AG04450 (cell line): ENCODE measurements at regions not wholly inside any gene's neighbourhood (a gene's known extent, or its start where the extent isn't known, plus 50 kb on each side); places are given as distances from the start of the nearest gene placed in this dataset.
A peak's percentile ranks its signal among the peaks of the same experiment; 100 is the strongest.

ENCODE experiments used
- CTCF ChIA-PET: fragments of 300-600, 350-600 bp; formaldehyde crosslinking; extraction: SDS; loops from one replicate; lab custom pipeline; 2022; ENCODE audit warnings: antibody characterized with exemption, inconsistent platforms; lab: Charles Lee
- POLR2A ChIA-PET: fragments of 350-600 bp; formaldehyde crosslinking; extraction: SDS; loops from one replicate; lab custom pipeline; 2021; ENCODE audit warnings: antibody characterized with exemption, inconsistent platforms; lab: Yijun Ruan, JAX
- DNase-seq: peaks from one replicate; pipeline ENCODE4 v3.0.0-alpha.2; 2011; ENCODE audit warnings: low read depth, low spot score
- H3K27ac ChIP-seq: one replicate; pipeline ENCODE4 v1.5.1; 2012; ENCODE audit warnings: low read depth, low read length, control low read depth
- H3K27me3 ChIP-seq: one replicate; pipeline ENCODE4 v1.6.0; 2012; ENCODE audit warnings: low read length; ENCODE audit not compliant: control insufficient read depth, insufficient read depth
- H3K4me3 ChIP-seq: 2 replicates; pipeline ENCODE4 v1.5.1; 2011; ENCODE audit warnings: mild to moderate bottlenecking, low read depth, low read length, control low read depth
- H3K9me3 ChIP-seq: 2 replicates; pipeline ENCODE4 v1.5.1; 2012; ENCODE audit warnings: low read length; ENCODE audit not compliant: control insufficient read depth, insufficient read depth
- CTCF ChIP-seq: IDR thresholded peaks from 2 replicates; pipeline ENCODE4 v1.5.1; 2011; ENCODE audit warnings: low read depth, low read length, control low read depth, inconsistent platforms

- H3K9me3 ChIP-seq = no peaks in the 10 kb centered on the region
- DNase-seq = no peak
- no peaks in the 10 kb centered on the region for H3K27me3 ChIP-seq
- no peak overlapping the region for H3K27ac ChIP-seq
- no peak for TF ChIP-seq CTCF
- no peak overlapping the region for H3K4me3 ChIP-seq
- POLR2A ChIA-PET = no interaction called here
- CTCF ChIA-PET = no interaction called here
These were observed 141.0 kb downstream of the ASB9 start for GRCh38 chrX:15128861-15129260.

- Histone ChIP-seq H3K4me3 (no peak overlapping the region), H3K27me3 (no peaks in the 10 kb centered on the region), H3K27ac (no peak overlapping the region), H3K9me3 (no peaks in the 10 kb centered on the region)
- ChIA-PET POLR2A (no interaction called here), CTCF (no interaction called here)
- 0 out of 2 replicates have a peak, but pooled peaks have one; percentile 17 for TF ChIP-seq CTCF
- no peak for DNase-seq
These were observed 142.9 kb downstream of the ASB9 start for GRCh38 chrX:15127010-15127409.

GRCh38 chrX:15116900-15117299, 153.0 kb downstream of the ASB9 start:
- no peaks in the 10 kb centered on the region for H3K9me3 ChIP-seq
- no peak for TF ChIP-seq CTCF
- no peak for DNase-seq
- no peak overlapping the region for H3K4me3 ChIP-seq
- POLR2A ChIA-PET = no interaction called here
- no peak overlapping the region for H3K27ac ChIP-seq
- H3K27me3 ChIP-seq = no peaks in the 10 kb centered on the region
- CTCF ChIA-PET = no interaction called here

- no peak overlapping the region for H3K27ac ChIP-seq
- ChIA-PET CTCF (no interaction called here), POLR2A (no interaction called here)
- H3K27me3 ChIP-seq = no peaks in the 10 kb centered on the region
- DNase-seq = no peak
- no peaks in the 10 kb centered on the region for H3K9me3 ChIP-seq
- TF ChIP-seq CTCF = no peak
- no peak overlapping the region for H3K4me3 ChIP-seq
These were observed 154.9 kb downstream of the ASB9 start for GRCh38 chrX:15114743-15115566.

GRCh38 chrX:15107367-15107988, 162.4 kb downstream of the ASB9 start:
- Histone ChIP-seq H3K27ac (no peak overlapping the region), H3K27me3 (no peaks in the 10 kb centered on the region), H3K9me3 (no peaks in the 10 kb centered on the region), H3K4me3 (no peak overlapping the region)
- DNase-seq = no peak
- ChIA-PET POLR2A (no interaction called here), CTCF (no interaction called here)
- TF ChIP-seq CTCF = no peak
